HAP-1 (cell line): ENCODE measurements at regions not wholly inside any gene's neighbourhood (a gene's known extent, or its start where the extent isn't known, plus 50 kb on each side); places are given as distances from the start of the nearest gene placed in this dataset.
"Not testable (repeated sequence)": the region's sequence is repeated elsewhere in the genome, so short reads cannot be mapped to it uniquely, and the experiment has no call there.

Experiments used
- DNase-seq, 2 experiments: peaks; one replicate each; pipeline ENCODE4 v3.0.0-alpha.2; 2016 to 2020; ENCODE audit warnings: low spot score in 2 of 2
- H3K27me3 ChIP-seq: fragments of 250-450 bp; sonication (Bioruptor Pico); 2 replicates; pipeline ENCODE4 v1.5.1; 2020; ENCODE audit warnings: low read depth, mild to moderate bottlenecking, moderate library complexity
- H3K36me3 ChIP-seq: fragments of 250-450 bp; sonication (Bioruptor Pico); replicated peaks from 2 replicates; pipeline ENCODE4 v1.5.1; 2020; ENCODE audit warnings: mild to moderate bottlenecking
- H3K4me1 ChIP-seq: fragments of 250-450 bp; sonication (Bioruptor Pico); 2 replicates; pipeline ENCODE4 v1.5.1; 2020; ENCODE audit warnings: mild to moderate bottlenecking
- H3K4me3 ChIP-seq: fragments of 250-450 bp; sonication (Bioruptor Pico); 2 replicates; pipeline ENCODE4 v1.5.1; 2020; ENCODE audit warnings: mild to moderate bottlenecking, moderate library complexity
- H3K9me3 ChIP-seq: fragments of 250-450 bp; sonication (Bioruptor Pico); 2 replicates; pipeline ENCODE4 v1.5.1; 2020; ENCODE audit warnings: mild to moderate bottlenecking, moderate library complexity
- in situ Hi-C: fragments of 300-500 bp; cut with MboI; formaldehyde crosslinking; loops from 3 replicates; pipeline ENCODE4 v1.14.3; 2020; ENCODE audit warnings: low sequenced_read_pairs, inconsistent platforms, mixed read lengths

- no peaks in the 10 kb centered on the region for H3K36me3 ChIP-seq
- no peaks in the 10 kb centered on the region for H3K27me3 ChIP-seq
- H3K4me1 ChIP-seq, result no peaks in the 10 kb centered on the region
- no peaks in the 10 kb centered on the region; the same call in 1 of the 2 replicates for H3K9me3 ChIP-seq
- no peak overlapping the region for H3K4me3 ChIP-seq
- DNase-seq, result no peak
- in situ Hi-C loops, result no loop called here
Observed at GRCh38 chr1:219713981-219714381, 101.1 kb upstream of the ZC3H11B start.

GRCh38 chr1:219712506-219712905 is 99.6 kb upstream of the ZC3H11B start:
- H3K9me3 ChIP-seq, result no peaks in the 10 kb centered on the region; the same call in 1 of the 2 replicates
- H3K4me3 ChIP-seq, result no peak overlapping the region
- no peaks in the 10 kb centered on the region for H3K36me3 ChIP-seq
- H3K27me3 ChIP-seq, result no peaks in the 10 kb centered on the region
- no peaks in the 10 kb centered on the region for H3K4me1 ChIP-seq
- in situ Hi-C loops, result no loop called here
- no peak for DNase-seq

- Histone ChIP-seq H3K9me3 (no peaks in the 10 kb centered on the region; the same call in 1 of the 2 replicates), H3K4me1 (no peaks in the 10 kb centered on the region), H3K27me3 (no peaks in the 10 kb centered on the region), H3K36me3 (no peaks in the 10 kb centered on the region), H3K4me3 (no peak overlapping the region)
- in situ Hi-C loops, result no loop called here
- no peak for DNase-seq
Observed at GRCh38 chr1:219710529-219711194, 97.8 kb upstream of the ZC3H11B start.

- in situ Hi-C loops, result no loop called here
- no peaks in the 10 kb centered on the region for H3K4me1 ChIP-seq
- no peak for DNase-seq
- H3K36me3 ChIP-seq, result no peaks in the 10 kb centered on the region
- H3K27me3 ChIP-seq, result no peaks in the 10 kb centered on the region
- H3K4me3 ChIP-seq, result no peak overlapping the region
- H3K9me3 ChIP-seq, result no peaks in the 10 kb centered on the region; the same call in 1 of the 2 replicates
Observed at GRCh38 chr1:219708919-219709543, 96.1 kb upstream of the ZC3H11B start.

- H3K4me3 ChIP-seq, H3K9me3 ChIP-seq, H3K27me3 ChIP-seq, DNase-seq, in situ Hi-C loops, H3K36me3 ChIP-seq, H3K4me1 ChIP-seq: not testable (repeated sequence)
Observed at GRCh38 chr1:219707885-219708284, 95.0 kb upstream of the ZC3H11B start.

GRCh38 chr1:219704331-219704730 is 91.4 kb upstream of the ZC3H11B start:
- H3K27me3 ChIP-seq, H3K36me3 ChIP-seq, DNase-seq, H3K9me3 ChIP-seq, H3K4me3 ChIP-seq, H3K4me1 ChIP-seq, in situ Hi-C loops: not testable (repeated sequence)

GRCh38 chr1:219703368-219703639 is 90.4 kb upstream of the ZC3H11B start:
- DNase-seq, result no peak
- in situ Hi-C loops, result no loop called here
- H3K36me3 ChIP-seq, result no peaks in the 10 kb centered on the region
- H3K9me3 ChIP-seq, result no peaks in the 10 kb centered on the region
- H3K27me3 ChIP-seq, result peaks cover 2% of the 10 kb centered on the region; the same call in 1 of the 2 replicates
- no peak overlapping the region for H3K4me3 ChIP-seq
- no peaks in the 10 kb centered on the region for H3K4me1 ChIP-seq

- DNase-seq, result no peak
- Histone ChIP-seq H3K36me3 (no peaks in the 10 kb centered on the region), H3K9me3 (no peaks in the 10 kb centered on the region), H3K27me3 (peaks cover 2% of the 10 kb centered on the region; the same call in 1 of the 2 replicates), H3K4me1 (no peaks in the 10 kb centered on the region), H3K4me3 (no peak overlapping the region)
- in situ Hi-C loops, result no loop called here
Observed at GRCh38 chr1:219701476-219701875, 88.6 kb upstream of the ZC3H11B start.

GRCh38 chr1:219699870-219700269 is 87.0 kb upstream of the ZC3H11B start:
- peaks cover 2% of the 10 kb centered on the region; the same call in 1 of the 2 replicates for H3K27me3 ChIP-seq
- no peak for DNase-seq
- no peaks in the 10 kb centered on the region for H3K9me3 ChIP-seq
- H3K4me1 ChIP-seq, result no peaks in the 10 kb centered on the region
- H3K4me3 ChIP-seq, result no peak overlapping the region
- in situ Hi-C loops, result no loop called here
- no peaks in the 10 kb centered on the region for H3K36me3 ChIP-seq

- DNase-seq, result no peak
- no peaks in the 10 kb centered on the region for H3K36me3 ChIP-seq
- H3K9me3 ChIP-seq, result no peaks in the 10 kb centered on the region
- peaks cover 2% of the 10 kb centered on the region; the same call in 1 of the 2 replicates for H3K27me3 ChIP-seq
- in situ Hi-C loops, result no loop called here
- no peaks in the 10 kb centered on the region for H3K4me1 ChIP-seq
- no peak overlapping the region for H3K4me3 ChIP-seq
Observed at GRCh38 chr1:219697682-219698081, 84.8 kb upstream of the ZC3H11B start.

- H3K4me3 ChIP-seq, result no peak overlapping the region
- H3K9me3 ChIP-seq, result no peaks in the 10 kb centered on the region
- in situ Hi-C loops, result no loop called here
- peaks cover 11% of the 10 kb centered on the region for H3K27me3 ChIP-seq
- no peak for DNase-seq
- no peaks in the 10 kb centered on the region for H3K36me3 ChIP-seq
- no peaks in the 10 kb centered on the region for H3K4me1 ChIP-seq
Observed at GRCh38 chr1:219692981-219693380, 80.1 kb upstream of the ZC3H11B start.

GRCh38 chr1:219689774-219690173 is 76.9 kb upstream of the ZC3H11B start:
- Histone ChIP-seq H3K9me3 (no peaks in the 10 kb centered on the region), H3K4me3 (no peak overlapping the region), H3K36me3 (no peaks in the 10 kb centered on the region), H3K27me3 (peaks cover 11% of the 10 kb centered on the region), H3K4me1 (no peaks in the 10 kb centered on the region)
- no peak for DNase-seq
- in situ Hi-C loops, result no loop called here

- no peak overlapping the region for H3K4me3 ChIP-seq
- H3K36me3 ChIP-seq, result no peaks in the 10 kb centered on the region
- H3K4me1 ChIP-seq, result no peaks in the 10 kb centered on the region
- H3K27me3 ChIP-seq, result peaks cover 15% of the 10 kb centered on the region
- no peaks in the 10 kb centered on the region for H3K9me3 ChIP-seq
- in situ Hi-C loops, result no loop called here
- DNase-seq, result no peak
Observed at GRCh38 chr1:219687779-219688178, 74.9 kb upstream of the ZC3H11B start.

- H3K36me3 ChIP-seq, result no peaks in the 10 kb centered on the region
- no peaks in the 10 kb centered on the region for H3K9me3 ChIP-seq
- in situ Hi-C loops, result no loop called here
- no peak for DNase-seq
- no peak overlapping the region for H3K4me3 ChIP-seq
- no peaks in the 10 kb centered on the region for H3K4me1 ChIP-seq
- H3K27me3 ChIP-seq, result peaks cover 12% of the 10 kb centered on the region; the same call in 1 of the 2 replicates
Observed at GRCh38 chr1:219686171-219686570, 73.3 kb upstream of the ZC3H11B start.
